ENCODE measurements at regions not wholly inside any gene's neighbourhood (a gene's known extent, or its start where the extent isn't known, plus 50 kb on each side); places are given as distances from the start of the nearest gene placed in this dataset.

DNA sequence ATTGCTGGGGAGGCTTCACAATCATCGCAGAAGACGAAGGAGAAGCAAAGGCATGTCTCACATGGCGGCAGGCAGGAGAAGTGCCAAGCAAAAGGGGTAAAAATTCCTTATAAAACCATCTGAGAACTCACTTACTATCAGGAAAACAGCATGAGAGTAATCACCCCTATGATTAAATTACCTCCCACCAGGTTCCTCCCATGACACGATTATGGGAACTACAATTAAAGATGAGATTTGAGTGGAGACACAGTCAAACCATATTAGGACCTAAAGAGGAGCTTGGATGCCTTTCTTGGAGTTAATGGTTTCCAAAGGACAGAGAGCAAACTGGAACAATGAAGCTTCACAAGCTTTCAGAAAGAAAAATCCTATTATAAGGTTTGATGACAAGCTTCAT lies 168.4 kb upstream of the SMARCAD1 start:
- TF ChIP-seq GABPA (IDR thresholded peaks at IDR 0.05; ENCODE audit: low read depth) (no peak), TAF1 (IDR thresholded peaks at IDR 0.05; ENCODE audit: borderline replicate concordance, low read depth, low read length) (no peak), TCF12 (IDR thresholded peaks at IDR 0.05) (no peak)
- TF ChIP-seq, protein P1, sequence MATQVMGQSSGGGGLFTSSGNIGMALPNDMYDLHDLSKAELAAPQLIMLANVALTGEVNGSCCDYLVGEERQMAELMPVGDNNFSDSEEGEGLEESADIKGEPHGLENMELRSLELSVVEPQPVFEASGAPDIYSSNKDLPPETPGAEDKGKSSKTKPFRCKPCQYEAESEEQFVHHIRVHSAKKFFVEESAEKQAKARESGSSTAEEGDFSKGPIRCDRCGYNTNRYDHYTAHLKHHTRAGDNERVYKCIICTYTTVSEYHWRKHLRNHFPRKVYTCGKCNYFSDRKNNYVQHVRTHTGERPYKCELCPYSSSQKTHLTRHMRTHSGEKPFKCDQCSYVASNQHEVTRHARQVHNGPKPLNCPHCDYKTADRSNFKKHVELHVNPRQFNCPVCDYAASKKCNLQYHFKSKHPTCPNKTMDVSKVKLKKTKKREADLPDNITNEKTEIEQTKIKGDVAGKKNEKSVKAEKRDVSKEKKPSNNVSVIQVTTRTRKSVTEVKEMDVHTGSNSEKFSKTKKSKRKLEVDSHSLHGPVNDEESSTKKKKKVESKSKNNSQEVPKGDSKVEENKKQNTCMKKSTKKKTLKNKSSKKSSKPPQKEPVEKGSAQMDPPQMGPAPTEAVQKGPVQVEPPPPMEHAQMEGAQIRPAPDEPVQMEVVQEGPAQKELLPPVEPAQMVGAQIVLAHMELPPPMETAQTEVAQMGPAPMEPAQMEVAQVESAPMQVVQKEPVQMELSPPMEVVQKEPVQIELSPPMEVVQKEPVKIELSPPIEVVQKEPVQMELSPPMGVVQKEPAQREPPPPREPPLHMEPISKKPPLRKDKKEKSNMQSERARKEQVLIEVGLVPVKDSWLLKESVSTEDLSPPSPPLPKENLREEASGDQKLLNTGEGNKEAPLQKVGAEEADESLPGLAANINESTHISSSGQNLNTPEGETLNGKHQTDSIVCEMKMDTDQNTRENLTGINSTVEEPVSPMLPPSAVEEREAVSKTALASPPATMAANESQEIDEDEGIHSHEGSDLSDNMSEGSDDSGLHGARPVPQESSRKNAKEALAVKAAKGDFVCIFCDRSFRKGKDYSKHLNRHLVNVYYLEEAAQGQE (IDR thresholded peaks at IDR 0.05; ENCODE audit: low read depth, low read length), result no peak

Data from SK-N-SH (cell line).